22Rv1 (cell line): ENCODE measurements at regions not wholly inside any gene's neighbourhood (a gene's known extent, or its start where the extent isn't known, plus 50 kb on each side); places are given as distances from the start of the nearest gene placed in this dataset.

Experiments used
- ZFX ChIP-seq: fragments of 450-650 bp; IDR thresholded peaks from 2 replicates; pipeline ENCODE4 v1.6.1; 2017; ENCODE audit warnings: antibody characterized with exemption, borderline replicate concordance
- TF ChIP-seq, protein P1 (sequence below): fragments of 450-650 bp; IDR thresholded peaks from 2 replicates; pipeline ENCODE4 v1.5.1; 2017; ENCODE audit warnings: mild to moderate bottlenecking

DNA sequence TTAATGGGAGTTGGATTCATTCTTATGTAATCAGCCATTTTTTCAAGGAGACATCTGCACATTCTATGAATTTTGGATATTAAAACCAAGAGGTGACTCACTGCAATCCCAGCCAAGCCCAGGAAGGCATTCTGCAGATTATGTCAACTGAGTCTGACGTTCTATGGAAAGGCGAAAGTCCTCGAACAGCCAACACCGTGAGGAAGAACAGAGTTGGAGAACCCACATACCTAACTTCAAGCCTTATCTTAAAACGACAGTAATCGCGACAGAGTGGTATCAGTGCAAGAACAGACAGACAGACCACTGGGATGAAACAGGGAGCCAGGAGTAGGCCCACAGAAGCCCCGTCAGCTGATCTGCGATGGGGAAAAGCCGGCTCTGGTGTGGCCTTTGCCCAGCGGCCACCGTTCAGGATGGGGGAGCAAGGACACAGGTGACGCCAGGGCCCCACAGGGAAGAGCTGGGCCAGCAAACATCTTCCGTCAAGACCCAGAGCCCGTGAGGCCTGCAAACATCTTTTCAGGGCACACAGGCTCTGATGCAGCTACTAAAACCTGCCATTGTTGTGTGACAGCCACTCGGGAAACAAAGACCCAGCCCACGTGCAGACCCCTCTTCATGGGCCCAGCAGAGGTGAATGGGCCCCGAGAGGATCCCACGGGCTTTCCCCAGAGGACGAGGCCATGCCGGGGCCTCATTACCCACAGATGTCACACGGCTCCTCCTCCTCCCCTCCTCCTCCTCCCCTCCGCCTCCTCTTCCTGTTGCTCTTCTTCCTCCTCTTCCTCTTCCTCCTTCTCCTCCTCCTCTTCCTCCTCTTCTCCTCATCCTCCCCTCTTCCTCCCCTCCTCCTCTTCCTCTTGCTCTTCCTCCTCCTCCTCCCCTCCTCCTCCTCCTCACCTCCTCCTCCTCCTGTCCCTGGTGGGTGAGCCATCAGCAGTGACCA, 277.6 kb downstream of the ADGRD1 start:
- TF ChIP-seq, protein P1, sequence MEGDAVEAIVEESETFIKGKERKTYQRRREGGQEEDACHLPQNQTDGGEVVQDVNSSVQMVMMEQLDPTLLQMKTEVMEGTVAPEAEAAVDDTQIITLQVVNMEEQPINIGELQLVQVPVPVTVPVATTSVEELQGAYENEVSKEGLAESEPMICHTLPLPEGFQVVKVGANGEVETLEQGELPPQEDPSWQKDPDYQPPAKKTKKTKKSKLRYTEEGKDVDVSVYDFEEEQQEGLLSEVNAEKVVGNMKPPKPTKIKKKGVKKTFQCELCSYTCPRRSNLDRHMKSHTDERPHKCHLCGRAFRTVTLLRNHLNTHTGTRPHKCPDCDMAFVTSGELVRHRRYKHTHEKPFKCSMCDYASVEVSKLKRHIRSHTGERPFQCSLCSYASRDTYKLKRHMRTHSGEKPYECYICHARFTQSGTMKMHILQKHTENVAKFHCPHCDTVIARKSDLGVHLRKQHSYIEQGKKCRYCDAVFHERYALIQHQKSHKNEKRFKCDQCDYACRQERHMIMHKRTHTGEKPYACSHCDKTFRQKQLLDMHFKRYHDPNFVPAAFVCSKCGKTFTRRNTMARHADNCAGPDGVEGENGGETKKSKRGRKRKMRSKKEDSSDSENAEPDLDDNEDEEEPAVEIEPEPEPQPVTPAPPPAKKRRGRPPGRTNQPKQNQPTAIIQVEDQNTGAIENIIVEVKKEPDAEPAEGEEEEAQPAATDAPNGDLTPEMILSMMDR = no peak
- no peak for TF ChIP-seq ZFX
